ENCODE measurements at regions not wholly inside any gene's neighbourhood (a gene's known extent, or its start where the extent isn't known, plus 50 kb on each side); places are given as distances from the start of the nearest gene placed in this dataset.

GRCh38 chr10:108690530-108690929, 1232.8 kb downstream of the XPNPEP1 start:
- H3K9ac ChIP-seq (ENCODE audit: low read length) = no peak overlapping the region
- no peaks in the 10 kb centered on the region for H4K20me1 ChIP-seq (ENCODE audit: insufficient read depth)
- H3K79me2 ChIP-seq (replicated peaks; ENCODE audit: insufficient read depth, low read length) = no peaks in the 10 kb centered on the region
- H3F3A ChIP-seq (ENCODE audit: insufficient read depth, low read length, poor library complexity, severe bottlenecking) = peaks cover under 1% of the 10 kb centered on the region
- no peaks in the 10 kb centered on the region for H3K9me3 ChIP-seq (ENCODE audit: low read length)
- TF ChIP-seq REST (IDR thresholded peaks at IDR 0.05; ENCODE audit: borderline replicate concordance) = no peak
- peak; percentile 21 for TF ChIP-seq POLR2AphosphoS5 (IDR thresholded peaks at IDR 0.05)
- TF ChIP-seq EP300 (conservative IDR thresholded peaks at IDR 0.05; ENCODE audit: poor library complexity, severe bottlenecking) = peak; percentile 5
- no peak overlapping the region for H2AFZ ChIP-seq (ENCODE audit: low read depth, low read length)
- peak overlapping the region; percentile 25 for H3K4me2 ChIP-seq (ENCODE audit: low read length)
- H3K36me3 ChIP-seq (ENCODE audit: insufficient read depth, low read length) = no peaks in the 10 kb centered on the region
- no peaks in the 10 kb centered on the region for H3K9me2 ChIP-seq (ENCODE audit: insufficient read depth, low read length)
- no peak overlapping the region for H3K4me3 ChIP-seq (ENCODE audit: low read length)
- no peaks in the 10 kb centered on the region for H3K27me3 ChIP-seq (ENCODE audit: insufficient read depth, low read depth, low read length)
- H3K27ac ChIP-seq (ENCODE audit: low read length) = peak overlapping the region; percentile 11

GRCh38 chr10:108689891-108690290, 1233.4 kb downstream of the XPNPEP1 start:
- H3F3A ChIP-seq (ENCODE audit: insufficient read depth, low read length, poor library complexity, severe bottlenecking) = peaks cover 5% of the 10 kb centered on the region
- H2AFZ ChIP-seq (ENCODE audit: low read depth, low read length) = no peak overlapping the region
- H3K4me3 ChIP-seq (ENCODE audit: low read length) = no peak overlapping the region
- no peaks in the 10 kb centered on the region for H3K9me3 ChIP-seq (ENCODE audit: low read length)
- no peak overlapping the region for H3K9ac ChIP-seq (ENCODE audit: low read length)
- H3K27me3 ChIP-seq (ENCODE audit: insufficient read depth, low read depth, low read length) = no peaks in the 10 kb centered on the region
- TF ChIP-seq RAD21 (conservative IDR thresholded peaks at IDR 0.05) (no peak), TAF1 (IDR thresholded peaks at IDR 0.05; ENCODE audit: low read depth) (no peak), POLR2AphosphoS5 (IDR thresholded peaks at IDR 0.05) (no peak), MXI1 (conservative IDR thresholded peaks at IDR 0.05; ENCODE audit: poor library complexity, severe bottlenecking) (no peak), SMC3 (conservative IDR thresholded peaks at IDR 0.05; ENCODE audit: poor library complexity) (no peak), CTCF (IDR thresholded peaks at IDR 0.05; ENCODE audit: poor library complexity, severe bottlenecking) (no peak), EZH2 (IDR thresholded peaks at IDR 0.05; ENCODE audit: borderline replicate concordance, insufficient read depth, low read length, poor library complexity, severe bottlenecking) (no peak), EP300 (conservative IDR thresholded peaks at IDR 0.05; ENCODE audit: poor library complexity, severe bottlenecking) (no peak), REST (IDR thresholded peaks at IDR 0.05; ENCODE audit: borderline replicate concordance) (no peak)
- H3K27ac ChIP-seq (ENCODE audit: low read length) = peak overlapping the region; percentile 11
- H4K20me1 ChIP-seq (ENCODE audit: insufficient read depth) = no peaks in the 10 kb centered on the region
- no peaks in the 10 kb centered on the region for H3K36me3 ChIP-seq (ENCODE audit: insufficient read depth, low read length)
- peak overlapping the region; percentile 25 for H3K4me2 ChIP-seq (ENCODE audit: low read length)
- no peaks in the 10 kb centered on the region for H3K79me2 ChIP-seq (replicated peaks; ENCODE audit: insufficient read depth, low read length)
- H3K9me2 ChIP-seq (ENCODE audit: insufficient read depth, low read length) = no peaks in the 10 kb centered on the region
